CD4-positive, alpha-beta T cell (primary cell): ENCODE measurements at regions not wholly inside any gene's neighbourhood (a gene's known extent, or its start where the extent isn't known, plus 50 kb on each side); places are given as distances from the start of the nearest gene placed in this dataset.

Experiments
- ATAC-seq: fragments of 200-7000 bp; cut with Tn5 transposase; one replicate; pipeline ENCODE4 v1.10.0; 2022; ENCODE audit warnings: mild to moderate bottlenecking; ENCODE audit not compliant: poor library complexity
- CTCF ChIA-PET: fragments of 350-600 bp; sonication (Branson Sonifier 250); formaldehyde crosslinking; loops from one replicate; lab custom pipeline; 2021; ENCODE audit warnings: antibody characterized with exemption, inconsistent platforms; lab: Charles Lee
- POLR2A ChIA-PET: fragments of 350-600 bp; sonication (Branson Sonifier 250); formaldehyde crosslinking; loops from one replicate; lab custom pipeline; 2021; ENCODE audit warnings: antibody characterized with exemption, inconsistent platforms; lab: Charles Lee
- DNase-seq, 14 experiments: peaks; one replicate each; pipeline ENCODE4 v3.0.0-alpha.2; 2013 to 2020; ENCODE audit warnings: mixed read lengths in 2 of 14
- H3K27ac ChIP-seq, 2 donors: one replicate each; pipeline versions ENCODE4 v1.5.1 to v1.7.0; 2013; ENCODE audit warnings: low read length in 2 of 2, low read depth in 1 of 2, mild to moderate bottlenecking in 1 of 2
- H3K27me3 ChIP-seq, 2 experiments: 1 replicate in 1 of 2; 2 replicates in 1 of 2; pipeline versions ENCODE4 v1.6.1 to v1.7.0; 2013; ENCODE audit warnings: low read length in 2 of 2, control low read depth in 1 of 2, mild to moderate bottlenecking in 1 of 2, moderate library complexity in 1 of 2; ENCODE audit not compliant: insufficient read depth in 2 of 2, control insufficient read depth in 1 of 2
- H3K36me3 ChIP-seq: one replicate; pipeline ENCODE4 v1.6.1; 2013; ENCODE audit warnings: low read length, control low read depth; ENCODE audit not compliant: insufficient read depth
- H3K4me1 ChIP-seq: one replicate; pipeline ENCODE4 v1.6.1; 2013; ENCODE audit warnings: low read length, control low read depth; ENCODE audit not compliant: insufficient read depth
- H3K4me3 ChIP-seq: one replicate; pipeline ENCODE4 v1.5.1; 2013; ENCODE audit warnings: mild to moderate bottlenecking, low read length, moderate library complexity
- H3K9me3 ChIP-seq, 2 experiments: 1 replicate in 1 of 2; 2 replicates in 1 of 2; pipeline versions ENCODE4 v1.6.1 to v1.7.0; 2013; ENCODE audit warnings: low read length in 2 of 2, mild to moderate bottlenecking in 2 of 2, control low read depth in 1 of 2, moderate library complexity in 1 of 2; ENCODE audit not compliant: control insufficient read depth in 1 of 2, insufficient read depth in 1 of 2
- H3K27ac Mint-ChIP-seq: one replicate; pipeline ENCODE4 v1.8.0; 2020; ENCODE audit warnings: mixed read lengths
- H3K27me3 Mint-ChIP-seq: one replicate; pipeline ENCODE4 v1.8.0; 2021; ENCODE audit warnings: mixed read lengths
- H3K36me3 Mint-ChIP-seq: one replicate; pipeline ENCODE4 v1.8.0; 2021; ENCODE audit warnings: low read depth, mixed read lengths
- H3K4me1 Mint-ChIP-seq: one replicate; pipeline ENCODE4 v1.8.0; 2021; ENCODE audit warnings: low read depth, mixed read lengths
- H3K4me3 Mint-ChIP-seq: one replicate; pipeline ENCODE4 v1.8.0; 2020; ENCODE audit warnings: mild to moderate bottlenecking, mixed read lengths
- H3K9me3 Mint-ChIP-seq: one replicate; pipeline ENCODE4 v1.8.0; 2020; ENCODE audit warnings: mixed read lengths
- CTCF ChIP-seq: fragments of 200-600 bp; IDR thresholded peaks from one replicate; pipeline ENCODE4 v1.8.0; 2022; ENCODE audit warnings: antibody characterized with exemption, mild to moderate bottlenecking
- intact Hi-C, 2 experiments: fragments of 100-400 bp; cut with DNase I in 1 of 2; cut with micrococcal nuclease in 1 of 2; formaldehyde crosslinking; loops; one replicate each; pipeline versions ENCODE4 v1.15.1 to v1.9.0; 2023 to 2025; cut with DNase I, micrococcal nuclease

GRCh38 chr2:177036747-177037146 lies 175.8 kb upstream of the HNRNPA3 start:
- H3K27ac ChIP-seq, result no peak overlapping the region
- DNase-seq (no peak), ATAC-seq (no peak)
- no peaks in the 10 kb centered on the region for H3K36me3 ChIP-seq
- Mint-ChIP-seq H3K9me3 (no peaks in the 10 kb centered on the region), H3K4me1 (no peaks in the 10 kb centered on the region), H3K27me3 (peaks cover 42% of the 10 kb centered on the region), H3K36me3 (no peaks in the 10 kb centered on the region), H3K27ac (no peak overlapping the region), H3K4me3 (no peak overlapping the region)
- H3K27me3 ChIP-seq, result peaks cover 0 to 8% of the 10 kb centered on the region in 2 experiments
- CTCF ChIA-PET, result no interaction called here
- no peaks in the 10 kb centered on the region for H3K9me3 ChIP-seq
- intact Hi-C loops, result no loop called here
- POLR2A ChIA-PET, result no interaction called here
- H3K4me3 ChIP-seq, result no peak overlapping the region
- H3K4me1 ChIP-seq, result no peaks in the 10 kb centered on the region
- TF ChIP-seq CTCF, result no peak

- H3K4me3 Mint-ChIP-seq, result no peak overlapping the region
- H3K4me1 ChIP-seq, result no peaks in the 10 kb centered on the region
These were observed 175.0 kb upstream of the HNRNPA3 start for GRCh38 chr2:177037569-177037968.

GRCh38 chr2:177038787-177039484 lies 173.7 kb upstream of the HNRNPA3 start:
- POLR2A ChIA-PET, result no interaction called here
- ATAC-seq, result no peak

More at GRCh38 chr2:177037569-177037968, 175.0 kb upstream of the HNRNPA3 start:
- Histone ChIP-seq H3K9me3 (no peaks in the 10 kb centered on the region), H3K27ac (no peak overlapping the region), H3K27me3 (peaks cover 0 to 6% of the 10 kb centered on the region in 2 experiments), H3K4me3 (no peak overlapping the region), H3K36me3 (no peaks in the 10 kb centered on the region)
- Mint-ChIP-seq H3K9me3 (no peaks in the 10 kb centered on the region), H3K4me1 (no peaks in the 10 kb centered on the region), H3K27me3 (peaks cover 35% of the 10 kb centered on the region), H3K27ac (no peak overlapping the region), H3K36me3 (no peaks in the 10 kb centered on the region)
- no peak for TF ChIP-seq CTCF
- DNase-seq (no peak), ATAC-seq (no peak)
- intact Hi-C loops, result no loop called here
- ChIA-PET POLR2A (no interaction called here), CTCF (no interaction called here)

More at GRCh38 chr2:177038787-177039484, 173.7 kb upstream of the HNRNPA3 start:
- Mint-ChIP-seq H3K9me3 (no peaks in the 10 kb centered on the region), H3K27ac (no peak overlapping the region), H3K27me3 (peaks cover 26% of the 10 kb centered on the region), H3K4me3 (no peak overlapping the region), H3K36me3 (no peaks in the 10 kb centered on the region), H3K4me1 (no peaks in the 10 kb centered on the region)
- no peak for DNase-seq
- no peak overlapping the region for H3K27ac ChIP-seq
- TF ChIP-seq CTCF, result no peak
- H3K4me1 ChIP-seq, result no peaks in the 10 kb centered on the region
- no peaks in the 10 kb centered on the region for H3K36me3 ChIP-seq
- peaks cover 0 to 6% of the 10 kb centered on the region in 2 experiments for H3K27me3 ChIP-seq
- H3K9me3 ChIP-seq, result no peaks in the 10 kb centered on the region
- intact Hi-C loops, result no loop called here
- no peak overlapping the region for H3K4me3 ChIP-seq
- CTCF ChIA-PET, result no interaction called here
